ENCODE measurements at regions not wholly inside any gene's neighbourhood (a gene's known extent, or its start where the extent isn't known, plus 50 kb on each side); places are given as distances from the start of the nearest gene placed in this dataset.
A peak's percentile ranks its signal among the peaks of the same experiment; 100 is the strongest.

GRCh38 chr15:53457479-53457878 lies 302.0 kb downstream of the WDR72 start:
- Histone ChIP-seq H3F3A (ENCODE audit: insufficient read depth, low read length) (no peaks in the 10 kb centered on the region), H3K9me3 (replicated peaks; ENCODE audit: insufficient read depth, low read length) (no peaks in the 10 kb centered on the region), H3K4me2 (ENCODE audit: low read depth, low read length) (no peak overlapping the region), H3K27me3 (replicated peaks; ENCODE audit: insufficient read depth, low read length) (no peaks in the 10 kb centered on the region), H3K4me1 (ENCODE audit: low read length) (no peaks in the 10 kb centered on the region), H4K20me1 (ENCODE audit: insufficient read depth, low read length) (no peaks in the 10 kb centered on the region), H3K9me2 (replicated peaks; ENCODE audit: insufficient read depth, low read length) (no peaks in the 10 kb centered on the region), H3K36me3 (replicated peaks; ENCODE audit: insufficient read depth, low read length) (no peaks in the 10 kb centered on the region), H3K4me3 (ENCODE audit: low read length) (no peak overlapping the region), H2AFZ (ENCODE audit: low read length) (no peak overlapping the region), H3K9ac (ENCODE audit: low read length) (no peak overlapping the region), H3K27ac (ENCODE audit: low read length) (no peak overlapping the region), H3K79me2 (ENCODE audit: low read length) (no peaks in the 10 kb centered on the region)
- peak; percentile 55 for DNase-seq
- no peak for TF ChIP-seq EZH2phosphoT487 (IDR thresholded peaks at IDR 0.05; ENCODE audit: low read length)
- TF ChIP-seq, protein P1, sequence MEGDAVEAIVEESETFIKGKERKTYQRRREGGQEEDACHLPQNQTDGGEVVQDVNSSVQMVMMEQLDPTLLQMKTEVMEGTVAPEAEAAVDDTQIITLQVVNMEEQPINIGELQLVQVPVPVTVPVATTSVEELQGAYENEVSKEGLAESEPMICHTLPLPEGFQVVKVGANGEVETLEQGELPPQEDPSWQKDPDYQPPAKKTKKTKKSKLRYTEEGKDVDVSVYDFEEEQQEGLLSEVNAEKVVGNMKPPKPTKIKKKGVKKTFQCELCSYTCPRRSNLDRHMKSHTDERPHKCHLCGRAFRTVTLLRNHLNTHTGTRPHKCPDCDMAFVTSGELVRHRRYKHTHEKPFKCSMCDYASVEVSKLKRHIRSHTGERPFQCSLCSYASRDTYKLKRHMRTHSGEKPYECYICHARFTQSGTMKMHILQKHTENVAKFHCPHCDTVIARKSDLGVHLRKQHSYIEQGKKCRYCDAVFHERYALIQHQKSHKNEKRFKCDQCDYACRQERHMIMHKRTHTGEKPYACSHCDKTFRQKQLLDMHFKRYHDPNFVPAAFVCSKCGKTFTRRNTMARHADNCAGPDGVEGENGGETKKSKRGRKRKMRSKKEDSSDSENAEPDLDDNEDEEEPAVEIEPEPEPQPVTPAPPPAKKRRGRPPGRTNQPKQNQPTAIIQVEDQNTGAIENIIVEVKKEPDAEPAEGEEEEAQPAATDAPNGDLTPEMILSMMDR (IDR thresholded peaks at IDR 0.05; ENCODE audit: low read length) = no peak
- TF ChIP-seq EZH2 (optimal IDR thresholded peaks at IDR 0.05; ENCODE audit: low read depth, low read length) = no peak

- Histone ChIP-seq H3K36me3 (replicated peaks; ENCODE audit: insufficient read depth, low read length) (no peaks in the 10 kb centered on the region), H2AFZ (ENCODE audit: low read length) (no peak overlapping the region), H3K9ac (ENCODE audit: low read length) (no peak overlapping the region), H3K4me3 (ENCODE audit: low read length) (no peak overlapping the region), H3K27me3 (replicated peaks; ENCODE audit: insufficient read depth, low read length) (no peaks in the 10 kb centered on the region), H3K9me3 (replicated peaks; ENCODE audit: insufficient read depth, low read length) (no peaks in the 10 kb centered on the region), H3K27ac (ENCODE audit: low read length) (no peak overlapping the region), H3K4me1 (ENCODE audit: low read length) (no peaks in the 10 kb centered on the region), H3K4me2 (ENCODE audit: low read depth, low read length) (no peak overlapping the region), H3K9me2 (replicated peaks; ENCODE audit: insufficient read depth, low read length) (no peaks in the 10 kb centered on the region), H4K20me1 (ENCODE audit: insufficient read depth, low read length) (no peaks in the 10 kb centered on the region), H3K79me2 (ENCODE audit: low read length) (no peaks in the 10 kb centered on the region), H3F3A (ENCODE audit: insufficient read depth, low read length) (no peaks in the 10 kb centered on the region)
- no peak for TF ChIP-seq EZH2 (optimal IDR thresholded peaks at IDR 0.05; ENCODE audit: low read depth, low read length)
- TF ChIP-seq, protein P1 (IDR thresholded peaks at IDR 0.05; ENCODE audit: low read length) = no peak
- TF ChIP-seq EZH2phosphoT487 (IDR thresholded peaks at IDR 0.05; ENCODE audit: low read length) = no peak
- DNase-seq = no peak
Observed at GRCh38 chr15:53454843-53455721, 304.4 kb downstream of the WDR72 start.

DNA sequence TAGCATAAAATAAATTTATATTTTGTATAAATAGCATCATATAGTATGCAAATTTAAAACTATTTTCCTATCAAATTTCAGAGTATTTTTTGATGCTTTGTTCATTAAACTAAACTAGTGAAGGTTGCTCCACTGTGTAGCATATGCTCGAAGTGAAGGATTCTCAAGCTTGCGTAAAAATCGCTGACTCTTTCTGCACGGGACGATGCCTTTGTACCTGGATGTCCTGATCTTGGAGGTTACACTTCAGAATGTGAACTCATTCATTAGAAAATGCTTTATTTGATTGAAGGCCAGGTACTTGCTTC lies 305.0 kb downstream of the WDR72 start:
- Histone ChIP-seq H3K27me3 (replicated peaks; ENCODE audit: insufficient read depth, low read length) (no peaks in the 10 kb centered on the region), H4K20me1 (ENCODE audit: insufficient read depth, low read length) (no peaks in the 10 kb centered on the region), H3K36me3 (replicated peaks; ENCODE audit: insufficient read depth, low read length) (no peaks in the 10 kb centered on the region), H3K79me2 (ENCODE audit: low read length) (no peaks in the 10 kb centered on the region), H3K9me2 (replicated peaks; ENCODE audit: insufficient read depth, low read length) (no peaks in the 10 kb centered on the region), H3K4me3 (ENCODE audit: low read length) (no peak overlapping the region), H3K4me1 (ENCODE audit: low read length) (no peaks in the 10 kb centered on the region), H3K27ac (ENCODE audit: low read length) (no peak overlapping the region), H3K9me3 (replicated peaks; ENCODE audit: insufficient read depth, low read length) (no peaks in the 10 kb centered on the region), H3K4me2 (ENCODE audit: low read depth, low read length) (no peak overlapping the region), H3K9ac (ENCODE audit: low read length) (no peak overlapping the region), H2AFZ (ENCODE audit: low read length) (no peak overlapping the region), H3F3A (ENCODE audit: insufficient read depth, low read length) (no peaks in the 10 kb centered on the region)
- DNase-seq = no peak
- no peak for TF ChIP-seq EZH2 (optimal IDR thresholded peaks at IDR 0.05; ENCODE audit: low read depth, low read length)
- TF ChIP-seq, protein P1 (IDR thresholded peaks at IDR 0.05; ENCODE audit: low read length) = no peak

All from MM.1S (cell line).